WTC11 (cell line): ENCODE measurements at regions not wholly inside any gene's neighbourhood (a gene's known extent, or its start where the extent isn't known, plus 50 kb on each side); places are given as distances from the start of the nearest gene placed in this dataset.

ENCODE experiments used
- ATAC-seq: fragments of 200-7000 bp; cut with Tn5 transposase; 2 replicates; pipeline ENCODE4 v1.10.0; 2021; ENCODE audit warnings: mild to moderate bottlenecking, moderate library complexity
- CTCF ChIA-PET: fragments of 300-600 bp; sonication (Branson Sonifier 250); formaldehyde crosslinking; loops from one replicate; lab custom pipeline; 2021; ENCODE audit warnings: antibody characterized with exemption; lab: Charles Lee
- POLR2A ChIA-PET: fragments of 350-600 bp; sonication (Branson Sonifier 250); formaldehyde crosslinking; loops from one replicate; lab custom pipeline; 2021; ENCODE audit warnings: antibody characterized with exemption; lab: Charles Lee
- DNase-seq: peaks from one replicate; pipeline ENCODE4 v3.0.0; 2021; ENCODE audit warnings: low spot score
- H3K27ac Mint-ChIP-seq: 2 replicates; pipeline ENCODE4 v1.8.0; 2021; ENCODE audit warnings: mixed read lengths
- H3K27me3 Mint-ChIP-seq: 2 replicates; pipeline ENCODE4 v1.8.0; 2021; ENCODE audit warnings: low read depth, mild to moderate bottlenecking, moderate library complexity, mixed read lengths
- H3K36me3 Mint-ChIP-seq: 2 replicates; pipeline ENCODE4 v1.8.0; 2021; ENCODE audit warnings: mixed read lengths
- H3K4me1 Mint-ChIP-seq: 2 replicates; pipeline ENCODE4 v1.8.0; 2022; ENCODE audit warnings: mixed read lengths
- H3K4me3 Mint-ChIP-seq: 2 replicates; pipeline ENCODE4 v1.8.0; 2021; ENCODE audit warnings: mild to moderate bottlenecking, moderate library complexity, mixed read lengths
- H3K9me3 Mint-ChIP-seq: 2 replicates; pipeline ENCODE4 v1.8.0; 2021; ENCODE audit warnings: mixed read lengths
- CBFB ChIP-seq: sonication (generic); formaldehyde crosslinking; IDR thresholded peaks from 2 replicates; pipeline ENCODE4 v1.8.1; 2022; ENCODE audit warnings: mild to moderate bottlenecking, low read depth, missing genetic modification reagents
- E2F4 ChIP-seq: sonication (generic); formaldehyde crosslinking; IDR thresholded peaks from 2 replicates; pipeline ENCODE4 v1.8.1; 2022; ENCODE audit warnings: low read depth, mild to moderate bottlenecking, moderate library complexity, missing genetic modification reagents, borderline replicate concordance
- GABPB1 ChIP-seq: sonication (generic); formaldehyde crosslinking; IDR thresholded peaks from 2 replicates; pipeline ENCODE4 v1.8.1; 2023; ENCODE audit warnings: mild to moderate bottlenecking, missing genetic modification reagents
- IRF2 ChIP-seq: sonication (generic); formaldehyde crosslinking; IDR thresholded peaks from 2 replicates; pipeline ENCODE4 v1.8.0; 2022; ENCODE audit warnings: low read depth, missing genetic modification reagents, borderline replicate concordance
- JUN ChIP-seq: sonication (generic); formaldehyde crosslinking; IDR thresholded peaks from 2 replicates; pipeline ENCODE4 v1.8.0; 2023; ENCODE audit warnings: mild to moderate bottlenecking, missing genetic modification reagents
- NFATC4 ChIP-seq: fragments of 250-450 bp; sonication (Bioruptor Pico); IDR thresholded peaks from 2 replicates; pipeline ENCODE4 v1.9.0; 2021; ENCODE audit warnings: mild to moderate bottlenecking
- NFYB ChIP-seq: sonication (generic); formaldehyde crosslinking; conservative IDR thresholded peaks from 2 replicates; pipeline ENCODE4 v1.8.0; 2022; ENCODE audit warnings: low read depth, missing genetic modification reagents
- NR1H2 ChIP-seq: sonication (generic); formaldehyde crosslinking; IDR thresholded peaks from 2 replicates; pipeline ENCODE4 v1.9.0; 2021; ENCODE audit warnings: mild to moderate bottlenecking, moderate library complexity, missing genetic modification reagents
- NR2C2 ChIP-seq: sonication (generic); formaldehyde crosslinking; IDR thresholded peaks from 2 replicates; pipeline ENCODE4 v1.8.0; 2022; ENCODE audit warnings: mild to moderate bottlenecking, missing genetic modification reagents
- NR3C1 ChIP-seq: sonication (generic); formaldehyde crosslinking; conservative IDR thresholded peaks from 2 replicates; pipeline ENCODE4 v1.8.1; 2023; ENCODE audit warnings: low read depth, mild to moderate bottlenecking, missing genetic modification reagents
- OVOL2 ChIP-seq: fragments of 250-450 bp; sonication (Bioruptor Pico); IDR thresholded peaks from 2 replicates; pipeline ENCODE4 v1.9.0; 2021; ENCODE audit warnings: mild to moderate bottlenecking, borderline replicate concordance
- PRDM15 ChIP-seq: sonication (generic); formaldehyde crosslinking; IDR thresholded peaks from 2 replicates; pipeline ENCODE4 v1.8.0; 2022; ENCODE audit warnings: missing genetic modification reagents
- PREB ChIP-seq: sonication (generic); formaldehyde crosslinking; IDR thresholded peaks from 2 replicates; pipeline ENCODE4 v1.8.1; 2022; ENCODE audit warnings: mild to moderate bottlenecking, missing genetic modification reagents, moderate library complexity, borderline replicate concordance
- PRRX2 ChIP-seq: fragments of 250-450 bp; sonication (Bioruptor Pico); IDR thresholded peaks from 2 replicates; pipeline ENCODE4 v1.8.0; 2021; ENCODE audit warnings: mild to moderate bottlenecking
- RELA ChIP-seq: sonication (generic); formaldehyde crosslinking; IDR thresholded peaks from 2 replicates; pipeline ENCODE4 v1.8.1; 2022; ENCODE audit warnings: missing genetic modification reagents, mild to moderate bottlenecking, borderline replicate concordance
- SP1 ChIP-seq: sonication (generic); formaldehyde crosslinking; conservative IDR thresholded peaks from 2 replicates; pipeline ENCODE4 v1.8.1; 2022; ENCODE audit warnings: missing genetic modification reagents
- STAT6 ChIP-seq: sonication (generic); formaldehyde crosslinking; conservative IDR thresholded peaks from 2 replicates; pipeline ENCODE4 v1.8.1; 2023; ENCODE audit warnings: mild to moderate bottlenecking, low read depth, missing genetic modification reagents, moderate library complexity
- TP53 ChIP-seq: sonication (generic); formaldehyde crosslinking; IDR thresholded peaks from 2 replicates; pipeline ENCODE4 v1.8.1; 2023; ENCODE audit warnings: mild to moderate bottlenecking, missing genetic modification reagents
- ZBTB21 ChIP-seq: sonication (generic); formaldehyde crosslinking; IDR thresholded peaks from 2 replicates; pipeline ENCODE4 v1.8.1; 2023; ENCODE audit warnings: mild to moderate bottlenecking, missing genetic modification reagents, borderline replicate concordance
- ZNF263 ChIP-seq: sonication (generic); formaldehyde crosslinking; IDR thresholded peaks from 2 replicates; pipeline ENCODE4 v1.8.1; 2022; ENCODE audit warnings: low read depth, mild to moderate bottlenecking, moderate library complexity, missing genetic modification reagents
- ZNF416 ChIP-seq: fragments of 250-450 bp; sonication (Bioruptor Pico); IDR thresholded peaks from 2 replicates; pipeline ENCODE4 v1.9.0; 2021; ENCODE audit warnings: mild to moderate bottlenecking, inconsistent platforms
- ZNF671 ChIP-seq: fragments of 250-450 bp; sonication (Bioruptor Pico); IDR thresholded peaks from 2 replicates; pipeline ENCODE4 v1.8.0; 2021; ENCODE audit warnings: mild to moderate bottlenecking
- TF ChIP-seq, protein P1 (sequence below): sonication (generic); formaldehyde crosslinking; IDR thresholded peaks from 2 replicates; pipeline ENCODE4 v1.8.0; 2023; ENCODE audit warnings: missing genetic modification reagents
- TF ChIP-seq, protein P2 (sequence below): sonication (generic); formaldehyde crosslinking; IDR thresholded peaks from 2 replicates; pipeline ENCODE4 v1.8.0; 2022; ENCODE audit warnings: mild to moderate bottlenecking, missing genetic modification reagents

DNA sequence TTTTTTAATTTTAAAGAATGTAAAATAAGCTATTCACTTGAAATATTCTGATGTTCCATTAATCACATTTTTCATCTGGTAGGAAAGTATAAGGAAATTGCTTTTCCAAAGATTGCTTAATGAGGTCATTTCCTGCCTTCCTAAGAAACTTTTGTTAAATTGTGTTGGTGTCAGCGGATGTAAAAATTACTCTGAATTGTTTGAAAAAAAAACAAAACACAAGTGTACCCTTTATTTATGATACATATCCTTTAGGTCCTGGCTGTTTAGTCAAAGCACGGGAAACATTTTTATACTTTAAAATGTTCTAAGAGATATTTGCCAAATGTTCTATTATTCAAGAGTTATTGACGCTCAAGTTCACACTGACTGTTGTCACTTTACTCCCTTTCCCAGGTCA lies 1357.4 kb upstream of the GOT2 start:
- H3K4me1 Mint-ChIP-seq, result no peaks in the 10 kb centered on the region
- CTCF ChIA-PET, result no interaction called here
- H3K4me3 Mint-ChIP-seq, result no peak overlapping the region
- TF ChIP-seq GABPB1 (CRISPR knock-in tag) (no peak), NR2C2 (CRISPR knock-in tag) (no peak), TP53 (CRISPR knock-in tag) (no peak), NFYB (CRISPR knock-in tag) (no peak), SP1 (CRISPR knock-in tag) (no peak), PRDM15 (no peak), NR3C1 (CRISPR knock-in tag) (no peak), ZNF416 (CRISPR knock-in tag) (no peak), CBFB (CRISPR knock-in tag) (no peak), OVOL2 (CRISPR knock-in tag) (no peak), NFATC4 (CRISPR knock-in tag) (no peak), PREB (no peak), NR1H2 (CRISPR knock-in tag) (no peak)
- TF ChIP-seq, protein P1, sequence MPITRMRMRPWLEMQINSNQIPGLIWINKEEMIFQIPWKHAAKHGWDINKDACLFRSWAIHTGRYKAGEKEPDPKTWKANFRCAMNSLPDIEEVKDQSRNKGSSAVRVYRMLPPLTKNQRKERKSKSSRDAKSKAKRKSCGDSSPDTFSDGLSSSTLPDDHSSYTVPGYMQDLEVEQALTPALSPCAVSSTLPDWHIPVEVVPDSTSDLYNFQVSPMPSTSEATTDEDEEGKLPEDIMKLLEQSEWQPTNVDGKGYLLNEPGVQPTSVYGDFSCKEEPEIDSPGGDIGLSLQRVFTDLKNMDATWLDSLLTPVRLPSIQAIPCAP (CRISPR knock-in tag), result no peak
- ATAC-seq (no peak), DNase-seq (no peak)
- POLR2A ChIA-PET, result no interaction called here
- H3K36me3 Mint-ChIP-seq, result peaks cover 36% of the 10 kb centered on the region
- H3K9me3 Mint-ChIP-seq, result peaks cover 47% of the 10 kb centered on the region
- no peaks in the 10 kb centered on the region for H3K27me3 Mint-ChIP-seq
- H3K27ac Mint-ChIP-seq, result no peak overlapping the region

DNA sequence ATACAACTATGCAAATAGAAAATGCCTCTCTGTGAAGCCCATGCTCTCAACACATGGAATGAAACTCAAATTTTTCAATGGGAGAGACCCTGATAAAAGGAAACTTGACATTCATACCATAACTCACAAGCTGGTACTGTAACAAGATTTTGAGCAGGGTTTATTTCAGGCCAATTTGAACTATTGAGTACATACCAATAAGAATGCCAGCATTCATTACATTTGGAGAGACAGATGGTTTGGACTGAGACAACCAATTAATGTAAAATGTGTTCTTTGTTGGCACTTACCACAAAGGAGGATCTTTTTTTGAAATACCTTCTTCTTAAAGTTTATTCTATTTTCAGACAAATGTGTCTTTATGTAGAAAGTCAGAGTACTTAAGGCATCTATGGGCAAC lies 1357.0 kb upstream of the GOT2 start:
- ATAC-seq, result no peak
- no peaks in the 10 kb centered on the region for H3K4me1 Mint-ChIP-seq
- H3K27me3 Mint-ChIP-seq, result no peaks in the 10 kb centered on the region
- H3K9me3 Mint-ChIP-seq, result peaks cover 46% of the 10 kb centered on the region
- no peak overlapping the region for H3K4me3 Mint-ChIP-seq
- POLR2A ChIA-PET, result no interaction called here
- TF ChIP-seq ZBTB21, result no peak
- no peak for TF ChIP-seq RELA (CRISPR knock-in tag)
- no peak for TF ChIP-seq STAT6 (CRISPR knock-in tag)
- TF ChIP-seq E2F4, result no peak
- TF ChIP-seq ZNF263, result no peak
- TF ChIP-seq PRRX2 (CRISPR knock-in tag), result no peak
- TF ChIP-seq IRF2 (CRISPR knock-in tag), result no peak
- TF ChIP-seq, protein P2, sequence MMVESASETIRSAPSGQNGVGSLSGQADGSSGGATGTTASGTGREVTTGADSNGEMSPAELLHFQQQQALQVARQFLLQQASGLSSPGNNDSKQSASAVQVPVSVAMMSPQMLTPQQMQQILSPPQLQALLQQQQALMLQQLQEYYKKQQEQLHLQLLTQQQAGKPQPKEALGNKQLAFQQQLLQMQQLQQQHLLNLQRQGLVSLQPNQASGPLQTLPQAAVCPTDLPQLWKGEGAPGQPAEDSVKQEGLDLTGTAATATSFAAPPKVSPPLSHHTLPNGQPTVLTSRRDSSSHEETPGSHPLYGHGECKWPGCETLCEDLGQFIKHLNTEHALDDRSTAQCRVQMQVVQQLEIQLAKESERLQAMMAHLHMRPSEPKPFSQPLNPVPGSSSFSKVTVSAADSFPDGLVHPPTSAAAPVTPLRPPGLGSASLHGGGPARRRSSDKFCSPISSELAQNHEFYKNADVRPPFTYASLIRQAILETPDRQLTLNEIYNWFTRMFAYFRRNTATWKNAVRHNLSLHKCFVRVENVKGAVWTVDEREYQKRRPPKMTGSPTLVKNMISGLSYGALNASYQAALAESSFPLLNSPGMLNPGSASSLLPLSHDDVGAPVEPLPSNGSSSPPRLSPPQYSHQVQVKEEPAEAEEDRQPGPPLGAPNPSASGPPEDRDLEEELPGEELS (CRISPR knock-in tag), result no peak
- TF ChIP-seq JUN (CRISPR knock-in tag), result no peak
- no peak for TF ChIP-seq TP53 (CRISPR knock-in tag)
- no peak for TF ChIP-seq OVOL2 (CRISPR knock-in tag)
- no peak for TF ChIP-seq ZNF671
- no peak for TF ChIP-seq PREB
- H3K27ac Mint-ChIP-seq, result no peak overlapping the region
- H3K36me3 Mint-ChIP-seq, result peaks cover 39% of the 10 kb centered on the region
- no peak for DNase-seq
- CTCF ChIA-PET, result no interaction called here
